Fibroblast of skin of abdomen (primary cell): ENCODE measurements at regions not wholly inside any gene's neighbourhood (a gene's known extent, or its start where the extent isn't known, plus 50 kb on each side); places are given as distances from the start of the nearest gene placed in this dataset.
A peak's percentile ranks its signal among the peaks of the same experiment; 100 is the strongest.

Experiments used
- DNase-seq: peaks from one replicate; pipeline ENCODE4 v3.0.0-alpha.2; 2013

GRCh38 chr12:58812214-58812613 is 108.1 kb downstream of the LRIG3 start:
- DNase-seq, result no peak

- DNase-seq, result peak; percentile 49
Measured at GRCh38 chr12:58814036-58814435, 106.3 kb downstream of the LRIG3 start.

- no peak for DNase-seq
Measured at GRCh38 chr12:58815235-58815634, 105.1 kb downstream of the LRIG3 start.

GRCh38 chr12:58818546-58818945 is 101.8 kb downstream of the LRIG3 start:
- peak; percentile 19 for DNase-seq

GRCh38 chr12:58819345-58819744 is 101.0 kb downstream of the LRIG3 start:
- DNase-seq, result no peak

- no peak for DNase-seq
Measured at GRCh38 chr12:58819985-58820384, 100.3 kb downstream of the LRIG3 start.
